HCT116 (cell line): ENCODE measurements at regions not wholly inside any gene's neighbourhood (a gene's known extent, or its start where the extent isn't known, plus 50 kb on each side); places are given as distances from the start of the nearest gene placed in this dataset.

Source experiments
- ATAC-seq: fragments of 200-7000 bp; cut with Tn5 transposase; 2 replicates; pipeline ENCODE4 v1.9.1; 2020; ENCODE audit warnings: mild to moderate bottlenecking, moderate library complexity
- BruUV-seq: library from RNA; stranded (reverse); fragments of 400-500 nt; replicated peaks from 2 replicates; lab custom pipeline; 2021; lab: Mats Ljungman, UMichigan
- CTCF ChIA-PET: fragments of 300-600 bp; sonication (Branson Sonifier 250); formaldehyde crosslinking; loops from one replicate; lab custom pipeline; 2021; ENCODE audit warnings: antibody characterized with exemption; lab: Charles Lee
- POLR2A ChIA-PET: fragments of 300-600, 350-600 bp; sonication (Branson Sonifier 250); formaldehyde crosslinking; loops from one replicate; lab custom pipeline; 2021; ENCODE audit warnings: antibody characterized with exemption; lab: Charles Lee
- RAD21 ChIA-PET, 2 experiments: fragments of 300-600 bp; sonication (Branson Sonifier 250); formaldehyde crosslinking; loops; one replicate each; lab custom pipeline; 2023; ENCODE audit warnings: low total read pairs in 2 of 2; ENCODE audit not compliant: uncharacterized antibody in 2 of 2, unreplicated experiment in 2 of 2, low non-redundant PET in 1 of 2; lab: Charles Lee
- DNase-seq: peaks from one replicate; pipeline ENCODE4 v3.0.0-alpha.2; 2010; ENCODE audit warnings: low read depth, low spot score
- H2AFZ ChIP-seq: fragments of 200-600 bp; shearing (Covaris generic), sonication (generic); 2 replicates; pipeline ENCODE4 v1.6.1; 2017; ENCODE audit warnings: low read depth, mixed run types, mixed read lengths, antibody characterized with exemption, low read length; ENCODE audit not compliant: poor library complexity, severe bottlenecking
- H3K27ac ChIP-seq: 2 replicates; pipeline ENCODE4 v1.5.1; 2012; ENCODE audit warnings: low read depth, low read length
- H3K27me3 ChIP-seq: fragments of 200-600 bp; sonication (generic); 2 replicates; pipeline ENCODE4 v1.6.1; 2016; ENCODE audit warnings: mixed run types, low read length, mixed read lengths; ENCODE audit not compliant: insufficient read depth
- H3K36me3 ChIP-seq, 2 experiments: fragments of 200-500 bp in 1 of 2; fragments of 200-600 bp in 1 of 2; sonication (Bioruptor generic) in 1 of 2; sonication (generic) in 1 of 2; 2 replicates each; pipeline versions ENCODE4 v1.5.1 to v1.6.1; 2014 to 2016; ENCODE audit warnings: low read length in 2 of 2, inconsistent platforms in 1 of 2, mixed read lengths in 1 of 2, mixed run types in 1 of 2; ENCODE audit not compliant: insufficient read depth in 2 of 2, control insufficient read depth in 1 of 2
- H3K4me1 ChIP-seq, 2 experiments: fragments of 200-600 bp in 1 of 2; sonication (generic) in 1 of 2; 2 replicates each; pipeline versions ENCODE4 v1.5.1 to v1.6.1; 2012 to 2017; ENCODE audit warnings: low read length in 2 of 2, inconsistent platforms in 1 of 2, mild to moderate bottlenecking in 1 of 2, mixed read lengths in 1 of 2, mixed run types in 1 of 2, moderate library complexity in 1 of 2; ENCODE audit not compliant: insufficient read depth in 2 of 2, control insufficient read depth in 1 of 2
- H3K4me2 ChIP-seq: fragments of 200-600 bp; sonication (generic); 2 replicates; pipeline ENCODE4 v1.6.1; 2017; ENCODE audit warnings: mixed run types, low read length, mixed read lengths
- H3K4me3 ChIP-seq, 2 experiments: fragments of 200-600 bp in 1 of 2; sonication (generic) in 1 of 2; replicated peaks in 1 of 2; 2 replicates each; pipeline ENCODE4 v1.5.1; 2011 to 2016; ENCODE audit warnings: low read length in 2 of 2, control low read depth in 1 of 2, low read depth in 1 of 2, mild to moderate bottlenecking in 1 of 2, mixed read lengths in 1 of 2, mixed run types in 1 of 2
- H3K79me2 ChIP-seq: fragments of 200-600 bp; sonication (generic); 2 replicates; pipeline ENCODE4 v1.6.1; 2017; ENCODE audit warnings: mild to moderate bottlenecking, mixed run types, low read length, moderate library complexity, mixed read lengths; ENCODE audit not compliant: insufficient read depth
- H3K9ac ChIP-seq: fragments of 200-600 bp; sonication (generic); 2 replicates; pipeline ENCODE4 v1.6.1; 2016; ENCODE audit warnings: low read length, mixed read lengths
- H3K9me2 ChIP-seq: fragments of 200-600 bp; sonication (generic), shearing (Covaris generic); 2 replicates; pipeline ENCODE4 v1.6.1; 2017; ENCODE audit warnings: mixed run types, mild to moderate bottlenecking, moderate library complexity; ENCODE audit not compliant: insufficient read depth
- H3K9me3 ChIP-seq, 2 experiments: fragments of 200-500 bp in 1 of 2; fragments of 200-600 bp in 1 of 2; sonication (Bioruptor generic) in 1 of 2; sonication (generic) in 1 of 2; 2 replicates each; pipeline ENCODE4 v1.6.1; 2014 to 2017; ENCODE audit warnings: low read length in 2 of 2, mixed read lengths in 2 of 2, inconsistent platforms in 1 of 2, low read depth in 1 of 2, mild to moderate bottlenecking in 1 of 2, mixed run types in 1 of 2, moderate library complexity in 1 of 2; ENCODE audit not compliant: control insufficient read depth in 1 of 2, insufficient read depth in 1 of 2
- H4K20me1 ChIP-seq: fragments of 200-600 bp; sonication (generic), shearing (Covaris generic); 2 replicates; pipeline ENCODE4 v1.6.1; 2017; ENCODE audit warnings: mixed run types, mild to moderate bottlenecking, moderate library complexity; ENCODE audit not compliant: insufficient read depth
- EGR1 ChIP-seq: IDR thresholded peaks from 2 replicates; pipeline ENCODE4 v1.6.1; 2012; ENCODE audit warnings: low read depth
- ELF1 ChIP-seq: IDR thresholded peaks from 2 replicates; pipeline ENCODE4 v1.6.1; 2012; ENCODE audit warnings: low read depth, borderline replicate concordance
- EZH2 ChIP-seq: fragments of 200-600 bp; sonication (generic); IDR thresholded peaks from 2 replicates; pipeline ENCODE4 v1.6.1; 2017; ENCODE audit warnings: antibody characterized with exemption, mixed run types
- EZH2phosphoT487 ChIP-seq: fragments of 200-600 bp; IDR thresholded peaks from 2 replicates; pipeline ENCODE4 v1.6.1; 2018; ENCODE audit warnings: antibody characterized with exemption, borderline replicate concordance
- FOSL1 ChIP-seq: IDR thresholded peaks from 2 replicates; pipeline ENCODE4 v1.6.1; 2012; ENCODE audit warnings: low read depth
- POLR2AphosphoS5 ChIP-seq: IDR thresholded peaks from 2 replicates; pipeline ENCODE4 v1.6.1; 2011; ENCODE audit warnings: mild to moderate bottlenecking, low read depth, low read length, moderate library complexity
- RAD21 ChIP-seq: IDR thresholded peaks from 2 replicates; pipeline ENCODE4 v1.6.1; 2012; ENCODE audit warnings: low read depth, mild to moderate bottlenecking
- TCF7L2 ChIP-seq: IDR thresholded peaks from 2 replicates; pipeline ENCODE4 v1.7.0; 2011; ENCODE audit warnings: borderline replicate concordance, inconsistent platforms; ENCODE audit not compliant: insufficient read depth, insufficient read length; ENCODE audit errors: extremely low read depth
- ZFX ChIP-seq: fragments of 450-650 bp; IDR thresholded peaks from 2 replicates; pipeline ENCODE4 v1.6.1; 2017
- ZNF274 ChIP-seq: fragments of 200-500 bp; sonication (Bioruptor generic); IDR thresholded peaks from 2 replicates; pipeline ENCODE4 v1.6.1; 2014; ENCODE audit warnings: mild to moderate bottlenecking, low read depth, low read length, inconsistent platforms
- intact Hi-C: fragments of 100-400 bp; cut with micrococcal nuclease; formaldehyde crosslinking; loops from 2 replicates; pipeline ENCODE4 v1.10.0; 2022
- TF ChIP-seq, protein P1 (sequence below): IDR thresholded peaks from 2 replicates; pipeline ENCODE4 v1.6.1; 2012
- TF ChIP-seq, protein P2 (sequence below): IDR thresholded peaks from 2 replicates; pipeline ENCODE4 v1.6.1; 2012; ENCODE audit warnings: low read depth
- TF ChIP-seq, protein P3 (sequence below): IDR thresholded peaks from 2 replicates; pipeline ENCODE4 v1.6.1; 2011; ENCODE audit warnings: mild to moderate bottlenecking, low read length, moderate library complexity; ENCODE audit not compliant: insufficient replicate concordance; ENCODE audit errors: extremely low read depth

DNA sequence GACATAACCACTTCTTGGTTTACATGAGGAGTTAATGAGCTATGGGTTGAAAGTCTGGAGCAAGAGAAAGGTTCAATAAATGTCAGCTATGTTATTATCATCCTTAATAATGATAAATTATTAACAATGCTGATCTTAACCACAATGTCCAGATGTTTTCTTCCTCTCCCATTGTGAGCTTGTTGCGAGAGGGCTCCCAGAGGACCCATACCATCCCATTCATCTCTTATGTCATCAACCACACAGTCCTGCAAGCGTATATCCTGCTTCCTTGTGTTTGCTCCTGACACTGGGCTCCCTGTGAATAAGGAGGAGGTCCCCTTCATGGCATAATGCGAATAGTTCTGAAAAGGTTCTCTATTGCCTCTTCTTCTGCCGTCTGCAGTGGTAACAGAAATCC is 266.8 kb downstream of the TLE3 start:
- Histone ChIP-seq H3K36me3 (no peaks in the 10 kb centered on the region), H3K27me3 (peaks cover 3% of the 10 kb centered on the region; the same call in 1 of the 2 replicates), H3K9me2 (no peaks in the 10 kb centered on the region), H3K79me2 (no peaks in the 10 kb centered on the region), H3K4me3 (no peak overlapping the region), H2AFZ (no peak overlapping the region), H3K4me1 (no peaks in the 10 kb centered on the region), H3K9ac (no peak overlapping the region)
- ChIA-PET RAD21 (no interaction called here), CTCF (no interaction called here)
- DNase-seq = no peak
- intact Hi-C loops = no loop called here
- no peak for TF ChIP-seq ZNF274
- TF ChIP-seq FOSL1 = no peak
- TF ChIP-seq, protein P1, sequence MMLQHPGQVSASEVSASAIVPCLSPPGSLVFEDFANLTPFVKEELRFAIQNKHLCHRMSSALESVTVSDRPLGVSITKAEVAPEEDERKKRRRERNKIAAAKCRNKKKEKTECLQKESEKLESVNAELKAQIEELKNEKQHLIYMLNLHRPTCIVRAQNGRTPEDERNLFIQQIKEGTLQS = no peak
- no peak for TF ChIP-seq ZFX
- no peak for TF ChIP-seq ELF1
- TF ChIP-seq TCF7L2 = no peak
- TF ChIP-seq, all 23 proteins: peak for 0
- Histone ChIP-seq H3K4me2 (no peak overlapping the region), H3K27ac (no peak overlapping the region), H3K9me3 (no peaks in the 10 kb centered on the region), H4K20me1 (no peaks in the 10 kb centered on the region)
- BruUV-seq = no TSS peak
- no peak for ATAC-seq
- POLR2A ChIA-PET = no interaction called here

DNA sequence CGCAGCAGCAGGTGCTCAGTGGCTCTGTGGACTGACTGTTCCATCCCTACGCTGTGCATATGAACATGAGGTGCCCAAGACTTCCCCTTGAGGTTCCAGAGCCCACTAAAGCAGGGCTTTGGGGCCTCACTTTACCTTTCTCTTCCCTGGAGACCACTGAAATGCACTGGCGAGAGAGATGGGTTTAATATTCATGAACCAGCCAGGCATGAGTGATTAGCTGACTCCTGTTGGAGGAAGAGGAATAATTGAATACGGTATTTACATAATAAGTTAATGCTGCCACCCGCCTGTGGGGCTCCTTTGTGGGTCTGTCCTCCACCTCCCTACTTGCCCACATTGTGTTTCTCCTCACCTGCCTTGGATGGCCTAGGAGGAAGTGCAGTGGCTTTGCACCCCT is 263.4 kb downstream of the TLE3 start:
- CTCF ChIA-PET = no interaction called here
- intact Hi-C loops = no loop called here

More for the DNA sequence above, 263.4 kb downstream of the TLE3 start:
- BruUV-seq = no TSS peak
- no peak for ATAC-seq
- no peaks in the 10 kb centered on the region for H3K79me2 ChIP-seq
- H3K9me2 ChIP-seq = no peaks in the 10 kb centered on the region
- no peak overlapping the region for H3K4me3 ChIP-seq
- no peak for TF ChIP-seq FOSL1
- TF ChIP-seq, protein P1 = no peak
- TF ChIP-seq, protein P2, sequence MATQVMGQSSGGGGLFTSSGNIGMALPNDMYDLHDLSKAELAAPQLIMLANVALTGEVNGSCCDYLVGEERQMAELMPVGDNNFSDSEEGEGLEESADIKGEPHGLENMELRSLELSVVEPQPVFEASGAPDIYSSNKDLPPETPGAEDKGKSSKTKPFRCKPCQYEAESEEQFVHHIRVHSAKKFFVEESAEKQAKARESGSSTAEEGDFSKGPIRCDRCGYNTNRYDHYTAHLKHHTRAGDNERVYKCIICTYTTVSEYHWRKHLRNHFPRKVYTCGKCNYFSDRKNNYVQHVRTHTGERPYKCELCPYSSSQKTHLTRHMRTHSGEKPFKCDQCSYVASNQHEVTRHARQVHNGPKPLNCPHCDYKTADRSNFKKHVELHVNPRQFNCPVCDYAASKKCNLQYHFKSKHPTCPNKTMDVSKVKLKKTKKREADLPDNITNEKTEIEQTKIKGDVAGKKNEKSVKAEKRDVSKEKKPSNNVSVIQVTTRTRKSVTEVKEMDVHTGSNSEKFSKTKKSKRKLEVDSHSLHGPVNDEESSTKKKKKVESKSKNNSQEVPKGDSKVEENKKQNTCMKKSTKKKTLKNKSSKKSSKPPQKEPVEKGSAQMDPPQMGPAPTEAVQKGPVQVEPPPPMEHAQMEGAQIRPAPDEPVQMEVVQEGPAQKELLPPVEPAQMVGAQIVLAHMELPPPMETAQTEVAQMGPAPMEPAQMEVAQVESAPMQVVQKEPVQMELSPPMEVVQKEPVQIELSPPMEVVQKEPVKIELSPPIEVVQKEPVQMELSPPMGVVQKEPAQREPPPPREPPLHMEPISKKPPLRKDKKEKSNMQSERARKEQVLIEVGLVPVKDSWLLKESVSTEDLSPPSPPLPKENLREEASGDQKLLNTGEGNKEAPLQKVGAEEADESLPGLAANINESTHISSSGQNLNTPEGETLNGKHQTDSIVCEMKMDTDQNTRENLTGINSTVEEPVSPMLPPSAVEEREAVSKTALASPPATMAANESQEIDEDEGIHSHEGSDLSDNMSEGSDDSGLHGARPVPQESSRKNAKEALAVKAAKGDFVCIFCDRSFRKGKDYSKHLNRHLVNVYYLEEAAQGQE = no peak
- no peak for TF ChIP-seq RAD21
- no peak for TF ChIP-seq EZH2phosphoT487
- TF ChIP-seq, protein P3, sequence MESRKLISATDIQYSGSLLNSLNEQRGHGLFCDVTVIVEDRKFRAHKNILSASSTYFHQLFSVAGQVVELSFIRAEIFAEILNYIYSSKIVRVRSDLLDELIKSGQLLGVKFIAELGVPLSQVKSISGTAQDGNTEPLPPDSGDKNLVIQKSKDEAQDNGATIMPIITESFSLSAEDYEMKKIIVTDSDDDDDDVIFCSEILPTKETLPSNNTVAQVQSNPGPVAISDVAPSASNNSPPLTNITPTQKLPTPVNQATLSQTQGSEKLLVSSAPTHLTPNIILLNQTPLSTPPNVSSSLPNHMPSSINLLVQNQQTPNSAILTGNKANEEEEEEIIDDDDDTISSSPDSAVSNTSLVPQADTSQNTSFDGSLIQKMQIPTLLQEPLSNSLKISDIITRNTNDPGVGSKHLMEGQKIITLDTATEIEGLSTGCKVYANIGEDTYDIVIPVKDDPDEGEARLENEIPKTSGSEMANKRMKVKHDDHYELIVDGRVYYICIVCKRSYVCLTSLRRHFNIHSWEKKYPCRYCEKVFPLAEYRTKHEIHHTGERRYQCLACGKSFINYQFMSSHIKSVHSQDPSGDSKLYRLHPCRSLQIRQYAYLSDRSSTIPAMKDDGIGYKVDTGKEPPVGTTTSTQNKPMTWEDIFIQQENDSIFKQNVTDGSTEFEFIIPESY = no peak
- TF ChIP-seq TCF7L2 = no peak
- TF ChIP-seq POLR2AphosphoS5 = no peak
- TF ChIP-seq EGR1 = no peak
- no peak for TF ChIP-seq EZH2
- H4K20me1 ChIP-seq = no peaks in the 10 kb centered on the region
- peaks cover 0 to 4% of the 10 kb centered on the region in 2 experiments; a peak in 1 of 4 replicates for H3K4me1 ChIP-seq
- RAD21 ChIA-PET = no interaction called here
- DNase-seq = no peak
- no peak overlapping the region for H3K9ac ChIP-seq
- H3K36me3 ChIP-seq = no peaks in the 10 kb centered on the region
- no peaks in the 10 kb centered on the region for H3K9me3 ChIP-seq
- no peak overlapping the region for H3K27ac ChIP-seq
- POLR2A ChIA-PET = no interaction called here
- H2AFZ ChIP-seq = no peak overlapping the region
- peaks cover 3% of the 10 kb centered on the region; the same call in 1 of the 2 replicates for H3K27me3 ChIP-seq
- H3K4me2 ChIP-seq = no peak overlapping the region
